Motor neuron (in vitro differentiated cells): ENCODE measurements at regions not wholly inside any gene's neighbourhood (a gene's known extent, or its start where the extent isn't known, plus 50 kb on each side); places are given as distances from the start of the nearest gene placed in this dataset.

Source experiments
- ATAC-seq, 8 experiments: fragments of 200-7000 bp; cut with Tn5 transposase; replicated peaks in 6 of 8; 2 replicates each; pipeline ENCODE4 v1.8.0; 2021; ENCODE audit warnings: mild to moderate bottlenecking in 8 of 8, moderate library complexity in 8 of 8
- H3K27ac ChIP-seq, 2 donors: fragments of 250-450 bp; sonication (Bioruptor Pico); 2 replicates each; pipeline ENCODE4 v1.9.0; 2021; ENCODE audit warnings: antibody characterized with exemption in 2 of 2, mild to moderate bottlenecking in 2 of 2, moderate library complexity in 1 of 2
- H3K4me1 ChIP-seq, 2 donors: fragments of 250-450 bp; sonication (Bioruptor Pico); replicated peaks in 1 of 2; 2 replicates each; pipeline ENCODE4 v1.6.1; 2021; ENCODE audit warnings: antibody characterized with exemption in 2 of 2, mild to moderate bottlenecking in 2 of 2, moderate library complexity in 1 of 2
- H3K4me3 ChIP-seq, 5 donors: fragments of 250-450 bp; sonication (Bioruptor Pico); 2 replicates each; pipeline ENCODE4 v1.9.0; 2021; ENCODE audit warnings: antibody characterized with exemption in 5 of 5, mild to moderate bottlenecking in 5 of 5, moderate library complexity in 4 of 5
- WGBS, 10 experiments: fragments of 450-650 bp; shearing (Covaris generic); methylation state at CpG; one replicate each; pipeline ENCODE4 v1.0.0; 2022; 5-methylcytosine and 5-hydroxymethylcytosine counted together
- in situ Hi-C, 9 experiments: fragments of 400-800 bp; cut with MboI; loops; one replicate each; pipeline ENCODE4 v1.15.0; 2021; ENCODE audit warnings: low sequenced_read_pairs in 9 of 9, low pct_unique_long_range_greater_than_20kb in 2 of 9; ENCODE audit not compliant: unreplicated experiment in 9 of 9

- in situ Hi-C loops = loop anchor here in 3 of 9 experiments (25.0 kb wide), 3 partner anchors 638 to 913 kb away; no protein-coding TSS in a partner anchor
- Histone ChIP-seq H3K27ac (peak overlapping the region in 1 of 2 donors; percentile 31), H3K4me3 (no peak overlapping the region), H3K4me1 (peaks cover 23 to 30% of the 10 kb centered on the region in 2 donors)
- WGBS, 10 experiments = 0 to 66% (median 20%) methylated on average over 1 to 4 of the region's 4 CpGs; no CpG with 5 or more reads in 5 of the 10 experiments
- ATAC-seq = peak in 1 of 8 experiments; percentile 30
Measured at GRCh38 chr1:18549906-18550305, 69.2 kb downstream of the KLHDC7A start.

GRCh38 chr1:18552631-18553030 lies 71.9 kb downstream of the KLHDC7A start:
- no peak for ATAC-seq
- WGBS, 10 experiments = 56 to 100% (median 80%) methylated on average over 1 to 5 of the region's 9 CpGs; no CpG with 5 or more reads in 6 of the 10 experiments
- H3K4me3 ChIP-seq = no peak overlapping the region
- peaks cover 23 to 32% of the 10 kb centered on the region in 2 donors for H3K4me1 ChIP-seq
- H3K27ac ChIP-seq = no peak overlapping the region
- in situ Hi-C loops = loop anchor here in 3 of 9 experiments (25.0 kb wide), 3 partner anchors 640 to 915 kb away; no protein-coding TSS in a partner anchor

GRCh38 chr1:18553388-18553787 lies 72.7 kb downstream of the KLHDC7A start:
- no peak overlapping the region for H3K4me3 ChIP-seq
- no peak for ATAC-seq
- WGBS, 10 experiments = 29 to 92% (median 89%) methylated on average over 1 to 11 of the region's 11 CpGs; no CpG with 5 or more reads in 5 of the 10 experiments
- H3K27ac ChIP-seq = no peak overlapping the region
- H3K4me1 ChIP-seq = peaks cover 22 to 31% of the 10 kb centered on the region in 2 donors
- in situ Hi-C loops = loop anchor here in 3 of 9 experiments (25.0 kb wide), 3 partner anchors 641 to 916 kb away; no protein-coding TSS in a partner anchor

- in situ Hi-C loops = loop anchor here in 3 of 9 experiments (25.0 kb wide), 3 partner anchors 642 to 917 kb away; no protein-coding TSS in a partner anchor
- 0 to 90% (median 55%) methylated on average over 1 to 5 of the region's 5 CpGs; no CpG with 5 or more reads in 1 of the 10 experiments for WGBS, 10 experiments
- no peak overlapping the region for H3K27ac ChIP-seq
- no peak for ATAC-seq
- H3K4me3 ChIP-seq = no peak overlapping the region
- peaks cover 18 to 29% of the 10 kb centered on the region in 2 donors for H3K4me1 ChIP-seq
Measured at GRCh38 chr1:18554099-18554498, 73.4 kb downstream of the KLHDC7A start.

GRCh38 chr1:18554597-18554996 lies 73.9 kb downstream of the KLHDC7A start:
- ATAC-seq = no peak
- H3K4me3 ChIP-seq = no peak overlapping the region
- peaks cover 16 to 26% of the 10 kb centered on the region in 2 donors for H3K4me1 ChIP-seq
- no peak overlapping the region for H3K27ac ChIP-seq
- WGBS, 10 experiments = 0 to 86% (median 50%) methylated on average over 2 to 7 of the region's 7 CpGs; no CpG with 5 or more reads in 1 of the 10 experiments
- in situ Hi-C loops = loop anchor here in 3 of 9 experiments (25.0 kb wide), 3 partner anchors 642 to 917 kb away; no protein-coding TSS in a partner anchor

GRCh38 chr1:18555036-18555435 lies 74.3 kb downstream of the KLHDC7A start:
- 0 to 83% (median 60%) methylated on average over 1 to 4 of the region's 5 CpGs; no CpG with 5 or more reads in 4 of the 10 experiments for WGBS, 10 experiments
- Histone ChIP-seq H3K27ac (no peak overlapping the region), H3K4me3 (no peak overlapping the region), H3K4me1 (peaks cover 11 to 22% of the 10 kb centered on the region in 2 donors)
- in situ Hi-C loops = loop anchor here in 3 of 9 experiments (25.0 kb wide), 3 partner anchors 643 to 918 kb away; no protein-coding TSS in a partner anchor
- no peak for ATAC-seq

- H3K27ac ChIP-seq = no peak overlapping the region
- in situ Hi-C loops = loop anchor here in 3 of 9 experiments (25.0 kb wide), 3 partner anchors 644 to 919 kb away; no protein-coding TSS in a partner anchor
- ATAC-seq = peak in 2 of 8 experiments; percentile 20 to 66
Measured at GRCh38 chr1:18556364-18556763, 74.3 kb upstream of the PAX7 start.

GRCh38 chr1:18557621-18558465 lies 72.8 kb upstream of the PAX7 start:
- Histone ChIP-seq H3K4me1 (peaks cover 10 to 32% of the 10 kb centered on the region in 2 donors), H3K4me3 (peak overlapping the region in 2 of 5 donors; percentile 5 to 7), H3K27ac (peak overlapping the region; percentile 22 to 49)
- peak; percentile 53 to 99 (median 96) for ATAC-seq
- 0 to 24% (median 3%) methylated on average over 1 to 19 of the region's 29 CpGs; no CpG with 5 or more reads in 2 of the 10 experiments for WGBS, 10 experiments
- in situ Hi-C loops = loop anchor here in 3 of 9 experiments (25.0 kb wide), 3 partner anchors 646 to 921 kb away; no protein-coding TSS in a partner anchor

More at GRCh38 chr1:18556364-18556763, 74.3 kb upstream of the PAX7 start:
- Histone ChIP-seq H3K4me3 (no peak overlapping the region), H3K4me1 (peaks cover 10 to 21% of the 10 kb centered on the region in 2 donors)
- 0 to 63% (median 33%) methylated on average over 1 to 4 of the region's 4 CpGs; no CpG with 5 or more reads in 3 of the 10 experiments for WGBS, 10 experiments

- Histone ChIP-seq H3K27ac (no peak overlapping the region), H3K4me1 (peaks cover 10 to 32% of the 10 kb centered on the region in 2 donors), H3K4me3 (no peak overlapping the region)
- 0 to 92% (median 74%) methylated on average over 1 to 5 of the region's 5 CpGs; no CpG with 5 or more reads in 1 of the 10 experiments for WGBS, 10 experiments
- in situ Hi-C loops = loop anchor here in 3 of 9 experiments (25.0 kb wide), 3 partner anchors 648 to 923 kb away; no protein-coding TSS in a partner anchor
- ATAC-seq = no peak
Measured at GRCh38 chr1:18560692-18561091, 70.0 kb upstream of the PAX7 start.

- Histone ChIP-seq H3K4me1 (peaks cover 10 to 28% of the 10 kb centered on the region in 2 donors), H3K27ac (no peak overlapping the region), H3K4me3 (no peak overlapping the region)
- peak in 2 of 8 experiments; percentile 25 to 35 for ATAC-seq
- WGBS, 10 experiments = 29 to 100% (median 41%) methylated on average over 1 to 7 of the region's 9 CpGs; no CpG with 5 or more reads in 4 of the 10 experiments
- in situ Hi-C loops = loop anchor here in 3 of 9 experiments (25.0 kb wide), 3 partner anchors 650 to 925 kb away; no protein-coding TSS in a partner anchor
Measured at GRCh38 chr1:18561967-18562366, 68.7 kb upstream of the PAX7 start.

GRCh38 chr1:18564676-18565075 lies 66.0 kb upstream of the PAX7 start:
- in situ Hi-C loops = loop anchor here in 3 of 9 experiments (25.0 kb wide), 3 partner anchors 652 to 927 kb away; no protein-coding TSS in a partner anchor
- ATAC-seq = no peak
- peaks cover 0 to 11% of the 10 kb centered on the region in 2 donors for H3K4me1 ChIP-seq
- H3K4me3 ChIP-seq = no peak overlapping the region
- no peak overlapping the region for H3K27ac ChIP-seq
- WGBS, 10 experiments = 0 to 80% (median 67%) methylated on average over 1 to 3 of the region's 3 CpGs; no CpG with 5 or more reads in 3 of the 10 experiments

GRCh38 chr1:18565321-18565720 lies 65.3 kb upstream of the PAX7 start:
- H3K27ac ChIP-seq = no peak overlapping the region
- whole genome bisulfite sequencing, 10 experiments = 0 to 86% (median 51%) methylated on average over 1 to 2 of the region's 2 CpGs; no CpG with 5 or more reads in 2 of the 10 experiments
- ATAC-seq = no peak
- in situ Hi-C loops = loop anchor here in 3 of 9 experiments (25.0 kb wide), 3 partner anchors 653 to 928 kb away; no protein-coding TSS in a partner anchor
- peaks cover 0 to 11% of the 10 kb centered on the region in 2 donors for H3K4me1 ChIP-seq
- no peak overlapping the region for H3K4me3 ChIP-seq
